ENCODE measurements at regions not wholly inside any gene's neighbourhood (a gene's known extent, or its start where the extent isn't known, plus 50 kb on each side); places are given as distances from the start of the nearest gene placed in this dataset.

- no peak for TF ChIP-seq POLR2A (IDR thresholded peaks at IDR 0.05)
- TF ChIP-seq, protein P1, sequence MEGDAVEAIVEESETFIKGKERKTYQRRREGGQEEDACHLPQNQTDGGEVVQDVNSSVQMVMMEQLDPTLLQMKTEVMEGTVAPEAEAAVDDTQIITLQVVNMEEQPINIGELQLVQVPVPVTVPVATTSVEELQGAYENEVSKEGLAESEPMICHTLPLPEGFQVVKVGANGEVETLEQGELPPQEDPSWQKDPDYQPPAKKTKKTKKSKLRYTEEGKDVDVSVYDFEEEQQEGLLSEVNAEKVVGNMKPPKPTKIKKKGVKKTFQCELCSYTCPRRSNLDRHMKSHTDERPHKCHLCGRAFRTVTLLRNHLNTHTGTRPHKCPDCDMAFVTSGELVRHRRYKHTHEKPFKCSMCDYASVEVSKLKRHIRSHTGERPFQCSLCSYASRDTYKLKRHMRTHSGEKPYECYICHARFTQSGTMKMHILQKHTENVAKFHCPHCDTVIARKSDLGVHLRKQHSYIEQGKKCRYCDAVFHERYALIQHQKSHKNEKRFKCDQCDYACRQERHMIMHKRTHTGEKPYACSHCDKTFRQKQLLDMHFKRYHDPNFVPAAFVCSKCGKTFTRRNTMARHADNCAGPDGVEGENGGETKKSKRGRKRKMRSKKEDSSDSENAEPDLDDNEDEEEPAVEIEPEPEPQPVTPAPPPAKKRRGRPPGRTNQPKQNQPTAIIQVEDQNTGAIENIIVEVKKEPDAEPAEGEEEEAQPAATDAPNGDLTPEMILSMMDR (IDR thresholded peaks at IDR 0.05): no peak
Measured at GRCh38 chr5:126309860-126310259, 113.3 kb upstream of the GRAMD2B start.
